K562 (cell line): ENCODE measurements at regions not wholly inside any gene's neighbourhood (a gene's known extent, or its start where the extent isn't known, plus 50 kb on each side); places are given as distances from the start of the nearest gene placed in this dataset.

Experiments
- ATAC-seq: fragments of 200-7000 bp; cut with Tn5 transposase; 3 replicates; pipeline ENCODE4 v1.9.1; 2020; ENCODE audit warnings: moderate library complexity
- BruUV-seq: library from RNA; stranded (reverse); fragments of 400-500 nt; replicated peaks from 2 replicates; lab custom pipeline; 2021; lab: Mats Ljungman, UMichigan
- CTCF ChIA-PET: fragments of 300-600 bp; formaldehyde crosslinking; extraction: SDS; loops from one replicate; lab custom pipeline; 2021; ENCODE audit warnings: low intra/inter-chr PET ratio; lab: Yijun Ruan, JAX
- POLR2A ChIA-PET: fragments of 300-600, 350-650 bp; sonication (Branson Sonifier 250); formaldehyde crosslinking; extraction: SDS; loops from one replicate; lab custom pipeline; 2021; ENCODE audit warnings: antibody characterized with exemption, inconsistent platforms; lab: Yijun Ruan, JAX
- DNase-seq, 4 experiments: peaks; one replicate each; pipeline versions ENCODE4 v3.0.0 to v3.0.0-alpha.2; 2011 to 2018; ENCODE audit warnings: low spot score in 3 of 4, mixed read lengths in 3 of 4; ENCODE audit errors: extremely low read depth in 1 of 4
- FAIRE-seq: peaks from 2 replicates; lab custom pipeline; 2011; peaks lifted over from hg19 to GRCh38; lab: Jason Lieb, UNC
- H2AFZ ChIP-seq: 2 replicates; pipeline ENCODE4 v1.6.0; 2011; ENCODE audit warnings: low read depth, low read length, control low read depth, inconsistent platforms
- H3K27ac ChIP-seq: fragments of 200-600 bp; 3 replicates; pipeline ENCODE4 v1.8.0; 2011; ENCODE audit warnings: low read depth, mild to moderate bottlenecking, control low read depth, inconsistent platforms, low read length, moderate library complexity, mixed read lengths; ENCODE audit errors: extremely low read depth
- H3K27me3 ChIP-seq, 2 experiments: fragments of 300-600 bp in 1 of 2; 2 replicates in 1 of 2; 3 replicates in 1 of 2; pipeline versions ENCODE4 v1.6.0 to v1.8.0; 2011; ENCODE audit warnings: inconsistent platforms in 2 of 2, low read length in 2 of 2, mild to moderate bottlenecking in 1 of 2, mixed read lengths in 1 of 2, moderate library complexity in 1 of 2; ENCODE audit not compliant: control insufficient read depth in 2 of 2, insufficient read depth in 2 of 2
- H3K36me3 ChIP-seq: fragments of 300-600 bp; 3 replicates; pipeline ENCODE4 v1.8.0; 2011; ENCODE audit warnings: mild to moderate bottlenecking, low read length, inconsistent platforms; ENCODE audit not compliant: control insufficient read depth, insufficient read depth
- H3K4me1 ChIP-seq, 2 experiments: fragments of 200-600 bp in 1 of 2; replicated peaks in 1 of 2; 2 replicates in 1 of 2; 3 replicates in 1 of 2; pipeline versions ENCODE4 v1.5.1 to v1.8.0; 2011; ENCODE audit warnings: inconsistent platforms in 2 of 2, low read length in 2 of 2, mild to moderate bottlenecking in 1 of 2, mixed read lengths in 1 of 2, moderate library complexity in 1 of 2; ENCODE audit not compliant: control insufficient read depth in 2 of 2, insufficient read depth in 2 of 2
- H3K4me2 ChIP-seq: 2 replicates; pipeline ENCODE4 v1.6.1; 2011; ENCODE audit warnings: low read length, control low read depth, inconsistent platforms, mixed read lengths; ENCODE audit not compliant: insufficient read depth
- H3K4me3 ChIP-seq: fragments of 200-600 bp; sonication (generic), shearing (Covaris generic); 2 replicates; pipeline ENCODE4 v1.5.1; 2016; ENCODE audit warnings: control low read depth, inconsistent platforms
- H3K79me2 ChIP-seq: fragments of 200-600 bp; 3 replicates; pipeline ENCODE4 v1.8.0; 2011; ENCODE audit warnings: low read length, inconsistent platforms; ENCODE audit not compliant: control insufficient read depth, insufficient read depth
- H3K9ac ChIP-seq, 2 experiments: 2 replicates each; pipeline versions ENCODE4 v1.6.0 to v1.6.1; 2011; ENCODE audit warnings: low read depth in 2 of 2, low read length in 2 of 2, control low read depth in 1 of 2, inconsistent platforms in 1 of 2, mild to moderate bottlenecking in 1 of 2, mixed read lengths in 1 of 2; ENCODE audit not compliant: insufficient read depth in 1 of 2
- H3K9me1 ChIP-seq: one replicate; pipeline ENCODE4 v1.6.0; 2011; ENCODE audit warnings: inconsistent platforms, mild to moderate bottlenecking, low read length, moderate library complexity; ENCODE audit not compliant: control insufficient read depth, insufficient read depth
- H3K9me3 ChIP-seq: replicated peaks from 2 replicates; pipeline ENCODE4 v1.5.1; 2011; ENCODE audit warnings: low read depth, low read length, inconsistent platforms; ENCODE audit not compliant: control insufficient read depth, insufficient read depth
- H4K20me1 ChIP-seq: replicated peaks from 2 replicates; pipeline ENCODE4 v1.6.1; 2011; ENCODE audit warnings: low read length, inconsistent platforms, mixed read lengths; ENCODE audit not compliant: control insufficient read depth, insufficient read depth
- HIVEP1 ChIP-seq: fragments of 250-450 bp; sonication (Bioruptor Pico); IDR thresholded peaks from 2 replicates; pipeline ENCODE4 v1.4.0; 2020; ENCODE audit warnings: mild to moderate bottlenecking
- KDM1A ChIP-seq, 2 experiments: fragments of 450-650 bp; IDR thresholded peaks; 2 replicates each; pipeline ENCODE4 v1.6.1; 2016; ENCODE audit warnings: mild to moderate bottlenecking in 2 of 2
- L3MBTL2 ChIP-seq: fragments of 450-650 bp; IDR thresholded peaks from 2 replicates; pipeline ENCODE4 v1.6.1; 2016; ENCODE audit warnings: mild to moderate bottlenecking, moderate library complexity
- NFE2L1 ChIP-seq: fragments of 450-650 bp; IDR thresholded peaks from 2 replicates; pipeline ENCODE4 v1.6.1; 2016; ENCODE audit warnings: missing genetic modification characterization, low read depth, mild to moderate bottlenecking, missing compliant biosample characterization, moderate library complexity, borderline replicate concordance
- RAD51 ChIP-seq: fragments of 450-650 bp; IDR thresholded peaks from 2 replicates; pipeline ENCODE4 v1.7.1; 2016; ENCODE audit warnings: low read depth, mild to moderate bottlenecking, borderline replicate concordance
- SMARCA5 ChIP-seq: fragments of 450-650 bp; IDR thresholded peaks from 2 replicates; pipeline ENCODE4 v1.6.1; 2016
- SNRNP70 ChIP-seq: fragments of 200-400 bp; formaldehyde crosslinking; optimal IDR thresholded peaks from 2 replicates; pipeline ENCODE3; 2017; ENCODE audit warnings: low read depth, low read length
- THRAP3 ChIP-seq: fragments of 450-650 bp; IDR thresholded peaks from 2 replicates; pipeline ENCODE4 v1.6.1; 2016; ENCODE audit warnings: mild to moderate bottlenecking, inconsistent platforms, borderline replicate concordance
- ZNF408 ChIP-seq: fragments of 250-450 bp; sonication (Bioruptor Pico); IDR thresholded peaks from 2 replicates; pipeline ENCODE4 v1.4.0; 2020; ENCODE audit warnings: low read depth, mild to moderate bottlenecking, moderate library complexity
- WGBS: fragments of 100-300 bp; shearing (Covaris generic); methylation state at CpG from one replicate; pipeline ENCODE4 v1.1.6; 2016; ENCODE audit warnings: low coverage, mixed read lengths; ENCODE audit not compliant: insufficient coverage; ENCODE audit errors: missing lambda C conversion rate; 5-methylcytosine and 5-hydroxymethylcytosine counted together
- in situ Hi-C: fragments of 300-500 bp; cut with MboI; formaldehyde crosslinking; loops from 4 replicates; pipeline ENCODE4 v1.15.0; 2018; ENCODE audit warnings: inconsistent platforms, mixed read lengths
- intact Hi-C: fragments of 100-400 bp; cut with micrococcal nuclease; formaldehyde crosslinking; loops from 2 replicates; pipeline ENCODE4 v1.14.2; 2022
- TF ChIP-seq, protein P1 (sequence below): fragments of 450-650 bp; IDR thresholded peaks from 2 replicates; pipeline ENCODE4 v1.6.1; 2017; ENCODE audit warnings: mild to moderate bottlenecking, moderate library complexity
- TF ChIP-seq, protein P2 (sequence below): fragments of 450-650 bp; IDR thresholded peaks from 2 replicates; pipeline ENCODE4 v1.6.1; 2016; ENCODE audit warnings: mild to moderate bottlenecking
- TF ChIP-seq, protein P3 (sequence below): sonication (generic); formaldehyde crosslinking; IDR thresholded peaks from 2 replicates; pipeline ENCODE4 v1.8.1; 2023; ENCODE audit warnings: mild to moderate bottlenecking, missing genetic modification reagents
- TF ChIP-seq, protein P4 (sequence below): sonication (generic); formaldehyde crosslinking; IDR thresholded peaks from 2 replicates; pipeline ENCODE4 v1.8.1; 2022; ENCODE audit warnings: missing genetic modification reagents

DNA sequence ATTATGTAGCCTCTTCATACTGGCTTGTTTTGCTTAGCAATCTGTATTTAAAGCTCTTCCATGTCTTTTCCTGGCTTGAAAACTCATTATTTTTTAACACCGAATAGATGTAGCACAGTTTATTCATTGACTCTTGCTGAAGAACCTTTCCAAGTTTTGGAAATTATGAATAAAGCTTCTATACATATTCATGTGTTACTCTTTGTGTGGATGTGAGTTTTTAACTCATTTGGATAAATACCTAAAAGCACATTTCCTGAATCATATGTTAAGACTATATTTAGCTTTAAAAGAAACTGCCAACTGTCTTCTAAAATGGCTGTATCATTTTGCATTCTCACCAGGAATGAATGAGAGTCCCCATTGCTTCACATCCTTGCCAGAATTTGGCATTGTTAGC lies 2061.7 kb upstream of the AGA start (continued):
- no peak for TF ChIP-seq RAD51
- TF ChIP-seq, protein P1, sequence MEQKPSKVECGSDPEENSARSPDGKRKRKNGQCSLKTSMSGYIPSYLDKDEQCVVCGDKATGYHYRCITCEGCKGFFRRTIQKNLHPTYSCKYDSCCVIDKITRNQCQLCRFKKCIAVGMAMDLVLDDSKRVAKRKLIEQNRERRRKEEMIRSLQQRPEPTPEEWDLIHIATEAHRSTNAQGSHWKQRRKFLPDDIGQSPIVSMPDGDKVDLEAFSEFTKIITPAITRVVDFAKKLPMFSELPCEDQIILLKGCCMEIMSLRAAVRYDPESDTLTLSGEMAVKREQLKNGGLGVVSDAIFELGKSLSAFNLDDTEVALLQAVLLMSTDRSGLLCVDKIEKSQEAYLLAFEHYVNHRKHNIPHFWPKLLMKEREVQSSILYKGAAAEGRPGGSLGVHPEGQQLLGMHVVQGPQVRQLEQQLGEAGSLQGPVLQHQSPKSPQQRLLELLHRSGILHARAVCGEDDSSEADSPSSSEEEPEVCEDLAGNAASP: no peak

DNA sequence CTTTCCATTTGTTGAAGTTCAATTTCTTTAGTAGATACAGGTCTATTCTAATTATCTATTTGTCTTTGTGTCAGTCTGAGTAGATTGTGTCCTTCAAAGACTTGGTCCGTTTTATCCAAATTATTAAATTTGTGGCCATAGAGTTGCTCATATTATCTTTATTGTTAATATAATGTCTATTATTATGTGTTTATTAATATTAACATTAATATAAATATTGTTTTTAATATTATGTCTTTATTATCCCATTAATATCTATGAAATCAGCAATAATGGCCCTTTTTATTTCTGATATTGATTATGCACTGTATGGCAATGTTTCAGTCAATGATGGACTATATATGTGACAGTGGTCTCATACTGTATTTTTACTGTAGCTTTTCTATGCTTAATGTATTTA lies 2067.3 kb upstream of the AGA start:
- H3K4me1 ChIP-seq: no peaks in the 10 kb centered on the region
- BruUV-seq: no TSS peak
- H3K79me2 ChIP-seq: no peaks in the 10 kb centered on the region
- ChIA-PET POLR2A (no interaction called here), CTCF (no interaction called here)
- in situ Hi-C loops (no loop called here), intact Hi-C loops (no loop called here)
- H3K27me3 ChIP-seq: no peaks in the 10 kb centered on the region
- H4K20me1 ChIP-seq: no peaks in the 10 kb centered on the region
- TF ChIP-seq L3MBTL2: no peak
- TF ChIP-seq ZNF408: no peak
- TF ChIP-seq KDM1A (IDR thresholded peaks at IDR 0.05): no peak
- no peak for TF ChIP-seq SMARCA5
- TF ChIP-seq, protein P2, sequence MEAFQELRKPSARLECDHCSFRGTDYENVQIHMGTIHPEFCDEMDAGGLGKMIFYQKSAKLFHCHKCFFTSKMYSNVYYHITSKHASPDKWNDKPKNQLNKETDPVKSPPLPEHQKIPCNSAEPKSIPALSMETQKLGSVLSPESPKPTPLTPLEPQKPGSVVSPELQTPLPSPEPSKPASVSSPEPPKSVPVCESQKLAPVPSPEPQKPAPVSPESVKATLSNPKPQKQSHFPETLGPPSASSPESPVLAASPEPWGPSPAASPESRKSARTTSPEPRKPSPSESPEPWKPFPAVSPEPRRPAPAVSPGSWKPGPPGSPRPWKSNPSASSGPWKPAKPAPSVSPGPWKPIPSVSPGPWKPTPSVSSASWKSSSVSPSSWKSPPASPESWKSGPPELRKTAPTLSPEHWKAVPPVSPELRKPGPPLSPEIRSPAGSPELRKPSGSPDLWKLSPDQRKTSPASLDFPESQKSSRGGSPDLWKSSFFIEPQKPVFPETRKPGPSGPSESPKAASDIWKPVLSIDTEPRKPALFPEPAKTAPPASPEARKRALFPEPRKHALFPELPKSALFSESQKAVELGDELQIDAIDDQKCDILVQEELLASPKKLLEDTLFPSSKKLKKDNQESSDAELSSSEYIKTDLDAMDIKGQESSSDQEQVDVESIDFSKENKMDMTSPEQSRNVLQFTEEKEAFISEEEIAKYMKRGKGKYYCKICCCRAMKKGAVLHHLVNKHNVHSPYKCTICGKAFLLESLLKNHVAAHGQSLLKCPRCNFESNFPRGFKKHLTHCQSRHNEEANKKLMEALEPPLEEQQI: no peak
- no peak for TF ChIP-seq THRAP3
- no peak for TF ChIP-seq SNRNP70
- TF ChIP-seq HIVEP1 (CRISPR knock-in tag): no peak
- TF ChIP-seq, protein P3, sequence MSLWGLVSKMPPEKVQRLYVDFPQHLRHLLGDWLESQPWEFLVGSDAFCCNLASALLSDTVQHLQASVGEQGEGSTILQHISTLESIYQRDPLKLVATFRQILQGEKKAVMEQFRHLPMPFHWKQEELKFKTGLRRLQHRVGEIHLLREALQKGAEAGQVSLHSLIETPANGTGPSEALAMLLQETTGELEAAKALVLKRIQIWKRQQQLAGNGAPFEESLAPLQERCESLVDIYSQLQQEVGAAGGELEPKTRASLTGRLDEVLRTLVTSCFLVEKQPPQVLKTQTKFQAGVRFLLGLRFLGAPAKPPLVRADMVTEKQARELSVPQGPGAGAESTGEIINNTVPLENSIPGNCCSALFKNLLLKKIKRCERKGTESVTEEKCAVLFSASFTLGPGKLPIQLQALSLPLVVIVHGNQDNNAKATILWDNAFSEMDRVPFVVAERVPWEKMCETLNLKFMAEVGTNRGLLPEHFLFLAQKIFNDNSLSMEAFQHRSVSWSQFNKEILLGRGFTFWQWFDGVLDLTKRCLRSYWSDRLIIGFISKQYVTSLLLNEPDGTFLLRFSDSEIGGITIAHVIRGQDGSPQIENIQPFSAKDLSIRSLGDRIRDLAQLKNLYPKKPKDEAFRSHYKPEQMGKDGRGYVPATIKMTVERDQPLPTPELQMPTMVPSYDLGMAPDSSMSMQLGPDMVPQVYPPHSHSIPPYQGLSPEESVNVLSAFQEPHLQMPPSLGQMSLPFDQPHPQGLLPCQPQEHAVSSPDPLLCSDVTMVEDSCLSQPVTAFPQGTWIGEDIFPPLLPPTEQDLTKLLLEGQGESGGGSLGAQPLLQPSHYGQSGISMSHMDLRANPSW: no peak
- TF ChIP-seq NFE2L1 (tag): no peak
- TF ChIP-seq, protein P4, sequence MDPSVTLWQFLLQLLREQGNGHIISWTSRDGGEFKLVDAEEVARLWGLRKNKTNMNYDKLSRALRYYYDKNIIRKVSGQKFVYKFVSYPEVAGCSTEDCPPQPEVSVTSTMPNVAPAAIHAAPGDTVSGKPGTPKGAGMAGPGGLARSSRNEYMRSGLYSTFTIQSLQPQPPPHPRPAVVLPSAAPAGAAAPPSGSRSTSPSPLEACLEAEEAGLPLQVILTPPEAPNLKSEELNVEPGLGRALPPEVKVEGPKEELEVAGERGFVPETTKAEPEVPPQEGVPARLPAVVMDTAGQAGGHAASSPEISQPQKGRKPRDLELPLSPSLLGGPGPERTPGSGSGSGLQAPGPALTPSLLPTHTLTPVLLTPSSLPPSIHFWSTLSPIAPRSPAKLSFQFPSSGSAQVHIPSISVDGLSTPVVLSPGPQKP (CRISPR knock-in tag): no peak
- no peaks in the 10 kb centered on the region for H3K36me3 ChIP-seq
- no peaks in the 10 kb centered on the region for H3K9me1 ChIP-seq
- DNase-seq (no peak), ATAC-seq (no peak), FAIRE-seq (no peak)
- H2AFZ ChIP-seq: no peak overlapping the region
- H3K27ac ChIP-seq: no peak overlapping the region
- H3K9ac ChIP-seq: no peak overlapping the region
- WGBS: 0% methylated on average over 1 of the region's 1 CpG
- no peak overlapping the region for H3K4me2 ChIP-seq
- no peak overlapping the region for H3K4me3 ChIP-seq
- H3K9me3 ChIP-seq: no peaks in the 10 kb centered on the region
